HEK293T (cell line): ENCODE measurements at regions not wholly inside any gene's neighbourhood (a gene's known extent, or its start where the extent isn't known, plus 50 kb on each side); places are given as distances from the start of the nearest gene placed in this dataset.

ENCODE experiments used
- CTCF ChIA-PET: fragments of 350-600 bp; formaldehyde crosslinking; extraction: SDS; loops from one replicate; lab custom pipeline; 2021; ENCODE audit warnings: antibody characterized with exemption, inconsistent platforms; lab: Yijun Ruan, JAX
- POLR2A ChIA-PET: fragments of 350-600 bp; formaldehyde crosslinking; extraction: SDS; loops from one replicate; lab custom pipeline; 2020; ENCODE audit warnings: antibody characterized with exemption, inconsistent platforms; lab: Yijun Ruan, JAX
- DNase-seq: peaks from one replicate; pipeline ENCODE4 v3.0.0; 2012; ENCODE audit warnings: mixed read lengths; ENCODE audit errors: extremely low spot score
- ARNT ChIP-seq: fragments of 450-650 bp; IDR thresholded peaks from 2 replicates; pipeline ENCODE4 v1.6.1; 2017; ENCODE audit warnings: mild to moderate bottlenecking
- BHLHE40 ChIP-seq: fragments of 450-650 bp; IDR thresholded peaks from 2 replicates; pipeline ENCODE4 v1.6.1; 2016; ENCODE audit warnings: mild to moderate bottlenecking, moderate library complexity, borderline replicate concordance
- CTBP1 ChIP-seq: fragments of 450-650 bp; IDR thresholded peaks from 2 replicates; pipeline ENCODE4 v1.6.1; 2016; ENCODE audit warnings: borderline replicate concordance
- ELF4 ChIP-seq: fragments of 450-650 bp; IDR thresholded peaks from 2 replicates; pipeline ENCODE4 v1.6.1; 2017; ENCODE audit warnings: antibody characterized with exemption
- FOXA1 ChIP-seq: fragments of 450-650 bp; IDR thresholded peaks from 2 replicates; pipeline ENCODE4 v1.6.1; 2016; ENCODE audit warnings: mild to moderate bottlenecking
- FOXK2 ChIP-seq: fragments of 450-650 bp; IDR thresholded peaks from 2 replicates; pipeline ENCODE4 v1.6.1; 2016; ENCODE audit warnings: mild to moderate bottlenecking
- FOXM1 ChIP-seq: fragments of 450-650 bp; IDR thresholded peaks from 2 replicates; pipeline ENCODE4 v1.6.1; 2017; ENCODE audit warnings: mild to moderate bottlenecking, borderline replicate concordance
- HDGF ChIP-seq: fragments of 450-650 bp; IDR thresholded peaks from 2 replicates; pipeline ENCODE4 v1.6.1; 2017; ENCODE audit warnings: antibody characterized with exemption, borderline replicate concordance
- L3MBTL2 ChIP-seq: fragments of 450-650 bp; conservative IDR thresholded peaks from 2 replicates; pipeline ENCODE4 v1.6.1; 2016; ENCODE audit warnings: mild to moderate bottlenecking
- LEF1 ChIP-seq: fragments of 450-650 bp; IDR thresholded peaks from 2 replicates; pipeline ENCODE4 v1.6.1; 2017; ENCODE audit warnings: mild to moderate bottlenecking, borderline replicate concordance
- NFRKB ChIP-seq: fragments of 450-650 bp; IDR thresholded peaks from 2 replicates; pipeline ENCODE4 v1.6.1; 2016; ENCODE audit warnings: mild to moderate bottlenecking, moderate library complexity
- PKNOX1 ChIP-seq: fragments of 450-650 bp; IDR thresholded peaks from 2 replicates; pipeline ENCODE4 v1.6.1; 2016
- SP1 ChIP-seq: fragments of 450-650 bp; IDR thresholded peaks from 2 replicates; pipeline ENCODE4 v1.6.1; 2017
- SUZ12 ChIP-seq: fragments of 450-650 bp; IDR thresholded peaks from 2 replicates; pipeline ENCODE4 v1.6.1; 2016; ENCODE audit warnings: mild to moderate bottlenecking
- TARDBP ChIP-seq: fragments of 450-650 bp; IDR thresholded peaks from 2 replicates; pipeline ENCODE4 v1.6.1; 2016
- ZNF384 ChIP-seq: fragments of 450-650 bp; IDR thresholded peaks from 2 replicates; pipeline ENCODE4 v1.6.1; 2016

GRCh38 chr2:53473236-53473635 lies 294.4 kb upstream of the CHAC2 start:
- TF ChIP-seq TARDBP = no peak
- ChIA-PET POLR2A (no interaction called here), CTCF (interaction anchor here (0.6 kb wide), 1 partner anchor 371 kb away, joined by 8 read pairs; no protein-coding TSS in a partner anchor)
- peak; percentile 14 for DNase-seq

GRCh38 chr2:53467467-53468180 lies 300.0 kb upstream of the CHAC2 start:
- ChIA-PET POLR2A (no interaction called here), CTCF (no interaction called here)
- no peak for DNase-seq
- TF ChIP-seq FOXM1 = no peak
- TF ChIP-seq NFRKB = no peak
- TF ChIP-seq SP1 = no peak
- no peak for TF ChIP-seq ELF4
- no peak for TF ChIP-seq ZNF384
- TF ChIP-seq LEF1 = no peak
- TF ChIP-seq ARNT = no peak
- no peak for TF ChIP-seq FOXK2
- TF ChIP-seq BHLHE40 = no peak
- TF ChIP-seq HDGF = no peak

GRCh38 chr2:53463806-53464726 lies 303.5 kb upstream of the CHAC2 start:
- CTCF ChIA-PET = no interaction called here
- TF ChIP-seq NFRKB (no peak), PKNOX1 (no peak), CTBP1 (no peak), FOXK2 (no peak), LEF1 (no peak), ZNF384 (no peak), ELF4 (no peak), FOXM1 (no peak), FOXA1 (no peak)
- POLR2A ChIA-PET = no interaction called here
- no peak for DNase-seq

GRCh38 chr2:53460937-53461336 lies 306.7 kb upstream of the CHAC2 start:
- DNase-seq = no peak
- POLR2A ChIA-PET = no interaction called here
- TF ChIP-seq FOXK2 (no peak), HDGF (no peak), TARDBP (no peak), SUZ12 (no peak), ARNT (no peak), ZNF384 (no peak), FOXA1 (no peak), FOXM1 (no peak), BHLHE40 (no peak), ELF4 (no peak)
- CTCF ChIA-PET = no interaction called here

GRCh38 chr2:53460347-53460746 lies 307.3 kb upstream of the CHAC2 start:
- POLR2A ChIA-PET = no interaction called here
- TF ChIP-seq L3MBTL2 (no peak), ELF4 (no peak), ARNT (no peak), BHLHE40 (no peak), LEF1 (no peak), FOXA1 (no peak), HDGF (no peak), CTBP1 (no peak), TARDBP (no peak), SP1 (no peak), FOXK2 (no peak)
- no peak for DNase-seq
- CTCF ChIA-PET = no interaction called here

- CTCF ChIA-PET = no interaction called here
- no peak for DNase-seq
- POLR2A ChIA-PET = no interaction called here
- no peak for TF ChIP-seq ELF4
- TF ChIP-seq LEF1 = no peak
- TF ChIP-seq FOXK2 = no peak
Measured at GRCh38 chr2:53455094-53455493, 312.5 kb upstream of the CHAC2 start.

- no peak for DNase-seq
- ChIA-PET CTCF (interaction anchor here (1.0 kb wide), 1 partner anchor 298 kb away, joined by 3 read pairs; no protein-coding TSS in a partner anchor), POLR2A (no interaction called here)
- TF ChIP-seq NFRKB = no peak
- no peak for TF ChIP-seq TARDBP
Measured at GRCh38 chr2:53452957-53453748, 314.5 kb upstream of the CHAC2 start.
